ENCODE measurements at regions not wholly inside any gene's neighbourhood (a gene's known extent, or its start where the extent isn't known, plus 50 kb on each side); places are given as distances from the start of the nearest gene placed in this dataset.
A peak's percentile ranks its signal among the peaks of the same experiment; 100 is the strongest.
"Not testable (repeated sequence)": the region's sequence is repeated elsewhere in the genome, so short reads cannot be mapped to it uniquely, and the experiment has no call there.

DNA sequence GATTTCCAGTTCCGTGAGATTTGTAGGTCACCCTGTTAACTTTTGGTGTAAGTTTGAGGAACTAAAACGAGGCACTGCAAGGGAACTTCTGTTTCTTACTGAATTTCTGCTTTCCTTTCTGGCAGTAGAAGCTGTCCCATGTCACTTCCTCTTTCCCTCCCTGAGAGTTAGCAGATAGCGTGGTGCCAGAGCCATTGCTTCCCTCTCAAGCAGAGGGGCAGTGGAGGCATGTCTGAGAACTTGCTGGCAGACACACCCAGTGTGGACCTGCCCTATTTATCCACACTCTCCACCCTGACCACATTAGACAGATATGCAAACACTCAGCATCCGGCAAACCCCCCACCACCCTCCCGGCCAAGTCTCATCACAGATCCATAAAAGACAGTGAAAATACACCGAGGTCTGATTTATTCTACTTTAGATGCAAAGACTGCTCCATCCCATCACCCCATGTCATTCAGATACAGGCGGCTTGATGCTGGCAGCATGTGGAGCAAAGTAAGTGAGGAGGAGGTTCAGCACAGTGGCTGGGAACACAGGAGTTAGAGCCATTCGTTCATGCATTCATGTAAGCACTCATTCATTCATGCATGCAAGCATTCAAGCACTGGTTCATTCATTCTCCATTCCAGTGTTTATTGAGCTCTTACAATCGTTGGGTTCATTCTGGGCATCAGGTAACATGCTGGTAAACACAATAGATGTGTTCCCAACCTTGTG is 324.7 kb downstream of the SHQ1 start:
- no peak for DNase-seq (ENCODE audit: low spot score)
- peak overlapping the region; percentile 51 for H3K27ac Mint-ChIP-seq

DNA sequence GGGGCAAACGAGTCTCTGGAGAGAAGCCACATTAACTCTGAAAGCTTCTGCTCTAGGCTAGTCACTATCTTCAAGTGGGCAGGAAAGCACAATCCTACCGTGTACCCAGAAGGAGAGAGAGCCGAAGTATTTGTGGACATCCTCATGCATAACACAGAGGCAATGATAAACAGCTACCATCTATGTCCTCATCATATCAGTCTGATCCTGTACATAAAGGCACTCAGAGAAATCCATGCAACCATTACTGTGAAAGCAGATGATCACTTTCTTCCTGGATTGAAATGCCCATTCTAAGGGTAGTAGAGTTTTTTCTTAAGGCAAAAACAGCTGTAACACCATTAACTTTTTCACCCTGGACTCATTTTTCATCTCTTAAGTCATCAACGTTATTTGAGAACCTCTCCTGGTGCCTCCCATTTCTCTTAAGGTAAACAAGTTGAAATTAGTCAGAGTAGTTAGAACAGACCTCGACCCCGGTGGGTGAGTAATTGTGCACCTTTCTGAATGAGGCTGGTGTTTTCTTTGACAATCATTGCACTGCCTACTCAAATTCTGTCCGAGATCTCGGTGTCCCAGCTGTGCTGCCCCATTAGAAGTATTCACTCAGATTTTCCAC is 327.4 kb downstream of the SHQ1 start:
- H3K4me1 Mint-ChIP-seq (ENCODE audit: low read depth), result peaks cover 44% of the 10 kb centered on the region
- peak overlapping the region; percentile 90 for H3K27ac Mint-ChIP-seq
- H3K4me3 Mint-ChIP-seq (ENCODE audit: low read depth), result no peak overlapping the region
- no peaks in the 10 kb centered on the region for H3K27me3 Mint-ChIP-seq (ENCODE audit: low read depth)
- intact Hi-C loops (cut with micrococcal nuclease), result loop anchor here (1.0 to 2.0 kb wide), 7 partner anchors 33 to 114 kb away; no protein-coding TSS in a partner anchor
- no peaks in the 10 kb centered on the region for H3K9me3 Mint-ChIP-seq
- H3K36me3 Mint-ChIP-seq (ENCODE audit: low read depth), result peaks cover 10% of the 10 kb centered on the region
- peak; percentile 20 for DNase-seq (ENCODE audit: low spot score)

More for the DNA sequence above, 324.7 kb downstream of the SHQ1 start:
- Mint-ChIP-seq H3K9me3 (no peaks in the 10 kb centered on the region), H3K27me3 (ENCODE audit: low read depth) (no peaks in the 10 kb centered on the region), H3K4me1 (ENCODE audit: low read depth) (peaks cover 44% of the 10 kb centered on the region), H3K36me3 (ENCODE audit: low read depth) (peaks cover 10% of the 10 kb centered on the region), H3K4me3 (ENCODE audit: low read depth) (no peak overlapping the region)
- intact Hi-C loops (cut with micrococcal nuclease), result loop anchor here (1.0 kb wide), 1 partner anchor 15 kb away; no protein-coding TSS in a partner anchor

DNA sequence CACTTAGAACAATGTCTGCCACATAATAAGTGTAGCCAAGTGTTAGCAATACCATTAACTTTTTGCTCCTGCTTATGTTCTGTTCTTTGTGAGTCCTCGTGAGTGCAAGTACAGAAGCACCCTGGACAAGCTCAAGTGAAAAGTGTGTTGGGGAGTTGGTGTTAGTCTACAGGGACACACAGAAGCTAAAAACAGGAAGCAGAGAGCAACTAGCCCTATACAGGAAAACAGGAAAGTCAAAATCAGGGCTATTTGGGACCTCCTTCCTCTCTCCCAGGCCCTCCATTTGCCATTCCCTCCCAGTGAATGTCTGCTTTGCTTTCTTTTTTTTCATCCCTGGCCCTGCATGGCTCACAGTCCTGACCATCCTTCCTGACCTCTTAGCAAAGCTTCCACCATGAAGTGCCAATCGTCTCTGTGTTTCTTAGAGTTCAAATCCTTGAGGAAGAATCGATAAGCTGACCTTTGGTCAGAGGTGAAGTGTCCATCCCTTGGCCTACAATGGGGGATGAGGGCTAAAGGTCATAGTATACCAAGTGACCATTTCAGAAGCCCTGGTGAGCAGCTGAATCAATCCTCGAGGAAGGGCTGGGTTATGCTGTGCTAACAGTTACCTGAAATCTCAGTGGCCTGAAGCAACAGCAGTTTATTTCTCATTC is 328.2 kb downstream of the SHQ1 start:
- H3K27ac Mint-ChIP-seq, result peak overlapping the region; percentile 90

DNA sequence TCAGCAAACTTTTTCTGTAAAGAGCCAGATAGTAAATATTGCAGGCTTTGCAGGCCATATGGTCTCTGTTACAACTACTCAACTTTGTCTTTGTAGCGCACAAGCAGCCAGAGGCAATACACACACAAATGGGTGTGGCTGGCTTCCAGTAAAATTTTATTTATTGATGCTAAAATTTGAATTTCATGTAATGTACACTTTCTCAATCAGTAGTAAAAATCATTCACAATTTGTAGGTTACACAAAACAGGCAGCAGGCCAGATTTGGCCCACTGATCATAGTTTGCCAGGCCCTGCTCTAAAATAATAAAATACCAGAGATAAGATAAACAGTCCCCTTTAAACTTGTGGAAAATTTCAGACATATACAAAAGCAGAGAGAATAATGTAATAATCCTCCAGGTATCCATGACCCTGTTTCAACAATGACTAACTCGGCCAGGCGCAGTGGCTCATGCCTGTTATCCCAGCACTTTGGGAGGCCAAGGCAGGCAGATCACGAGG is 330.3 kb downstream of the SHQ1 start:
- Mint-ChIP-seq H3K4me3 (ENCODE audit: low read depth) (no peak overlapping the region), H3K9me3 (no peaks in the 10 kb centered on the region), H3K27ac (no peak overlapping the region), H3K36me3 (ENCODE audit: low read depth) (peaks cover 4% of the 10 kb centered on the region), H3K27me3 (ENCODE audit: low read depth) (no peaks in the 10 kb centered on the region), H3K4me1 (ENCODE audit: low read depth) (peaks cover 35% of the 10 kb centered on the region)
- no peak for DNase-seq (ENCODE audit: low spot score)
- intact Hi-C loops (cut with micrococcal nuclease), result no loop called here

More for the DNA sequence above, 328.2 kb downstream of the SHQ1 start:
- H3K9me3 Mint-ChIP-seq, result no peaks in the 10 kb centered on the region
- DNase-seq (ENCODE audit: low spot score), result no peak
- H3K4me1 Mint-ChIP-seq (ENCODE audit: low read depth), result peaks cover 44% of the 10 kb centered on the region
- no peaks in the 10 kb centered on the region for H3K27me3 Mint-ChIP-seq (ENCODE audit: low read depth)
- H3K4me3 Mint-ChIP-seq (ENCODE audit: low read depth), result no peak overlapping the region
- intact Hi-C loops (cut with micrococcal nuclease), result loop anchor here (2.0 kb wide), 3 partner anchors 37 to 65 kb away; no protein-coding TSS in a partner anchor
- H3K36me3 Mint-ChIP-seq (ENCODE audit: low read depth), result peaks cover 10% of the 10 kb centered on the region

DNA sequence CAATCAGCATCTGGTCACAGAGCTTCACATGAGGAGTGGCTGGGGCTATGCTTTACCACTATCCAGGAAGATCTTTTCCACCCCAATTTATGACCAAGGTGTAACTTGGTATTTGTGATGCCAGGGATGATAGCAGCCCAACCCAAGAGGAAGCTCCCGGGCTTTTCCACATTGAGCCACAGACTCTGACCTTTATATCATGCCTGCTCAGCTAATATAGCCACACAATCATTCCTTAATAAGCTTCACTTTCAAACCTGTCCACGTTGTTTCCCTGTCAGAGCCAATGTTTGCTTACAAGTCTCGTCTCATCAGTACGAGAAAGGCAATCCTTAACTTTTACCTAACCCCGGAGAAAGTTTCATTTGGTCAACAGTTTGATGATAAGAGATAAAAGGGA is 330.9 kb downstream of the SHQ1 start:
- no peak for DNase-seq (ENCODE audit: low spot score)

DNA sequence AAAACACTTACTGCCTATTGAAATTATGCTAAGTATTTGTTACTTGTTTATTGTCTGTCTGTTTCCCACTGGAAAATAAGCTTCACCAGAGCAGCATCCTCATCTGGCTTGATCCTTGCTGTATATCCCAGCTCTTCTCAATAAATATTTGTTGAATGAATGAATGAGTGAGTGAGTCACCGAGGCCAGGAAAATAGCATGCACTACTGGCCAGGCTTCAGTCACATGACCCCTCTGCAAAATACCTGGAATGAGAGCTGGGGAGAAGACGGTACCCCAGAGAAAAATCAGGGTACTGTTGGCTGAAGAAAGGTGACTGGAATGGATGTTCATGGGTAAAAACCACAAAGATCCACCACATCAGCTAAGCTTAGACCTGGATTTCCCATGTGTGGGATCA is 331.9 kb downstream of the SHQ1 start:
- H3K36me3 Mint-ChIP-seq (ENCODE audit: low read depth), result peaks cover 4% of the 10 kb centered on the region
- H3K27me3 Mint-ChIP-seq (ENCODE audit: low read depth), result no peaks in the 10 kb centered on the region
- H3K27ac Mint-ChIP-seq, result no peak overlapping the region
- no peak overlapping the region for H3K4me3 Mint-ChIP-seq (ENCODE audit: low read depth)
- no peak for DNase-seq (ENCODE audit: low spot score)
- H3K9me3 Mint-ChIP-seq, result no peaks in the 10 kb centered on the region
- intact Hi-C loops (cut with micrococcal nuclease), result no loop called here
- H3K4me1 Mint-ChIP-seq (ENCODE audit: low read depth), result peaks cover 21% of the 10 kb centered on the region

More for the DNA sequence above, 330.9 kb downstream of the SHQ1 start:
- Mint-ChIP-seq H3K27ac (no peak overlapping the region), H3K27me3 (ENCODE audit: low read depth) (no peaks in the 10 kb centered on the region), H3K4me3 (ENCODE audit: low read depth) (no peak overlapping the region), H3K36me3 (ENCODE audit: low read depth) (peaks cover 4% of the 10 kb centered on the region), H3K4me1 (ENCODE audit: low read depth) (peaks cover 29% of the 10 kb centered on the region), H3K9me3 (no peaks in the 10 kb centered on the region)
- intact Hi-C loops (cut with micrococcal nuclease), result no loop called here

DNA sequence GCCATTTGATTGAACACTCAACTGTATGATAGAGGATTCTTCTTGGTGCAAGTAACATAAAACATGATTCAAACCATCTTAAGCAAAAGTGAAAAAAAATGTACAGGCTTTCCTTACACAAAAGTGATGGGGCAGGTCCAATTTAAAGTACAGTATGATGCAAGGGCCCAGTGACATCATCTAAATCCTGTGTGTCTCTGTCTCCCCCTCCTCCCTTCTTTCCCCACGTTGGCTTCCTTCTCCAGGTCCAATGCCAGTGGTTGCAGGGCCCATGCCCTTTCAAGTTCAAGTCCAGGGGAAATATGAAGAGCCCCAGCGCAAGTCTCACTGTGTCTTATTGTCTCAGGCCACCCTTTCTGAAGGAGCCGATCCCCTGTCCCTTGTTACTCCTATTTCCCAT is 332.3 kb downstream of the SHQ1 start:
- no peak for DNase-seq (ENCODE audit: low spot score)
- intact Hi-C loops (cut with micrococcal nuclease), result no loop called here
- Mint-ChIP-seq H3K4me1 (ENCODE audit: low read depth) (peaks cover 17% of the 10 kb centered on the region), H3K36me3 (ENCODE audit: low read depth) (no peaks in the 10 kb centered on the region), H3K9me3 (no peaks in the 10 kb centered on the region), H3K4me3 (ENCODE audit: low read depth) (no peak overlapping the region), H3K27me3 (ENCODE audit: low read depth) (no peaks in the 10 kb centered on the region), H3K27ac (no peak overlapping the region)

DNA sequence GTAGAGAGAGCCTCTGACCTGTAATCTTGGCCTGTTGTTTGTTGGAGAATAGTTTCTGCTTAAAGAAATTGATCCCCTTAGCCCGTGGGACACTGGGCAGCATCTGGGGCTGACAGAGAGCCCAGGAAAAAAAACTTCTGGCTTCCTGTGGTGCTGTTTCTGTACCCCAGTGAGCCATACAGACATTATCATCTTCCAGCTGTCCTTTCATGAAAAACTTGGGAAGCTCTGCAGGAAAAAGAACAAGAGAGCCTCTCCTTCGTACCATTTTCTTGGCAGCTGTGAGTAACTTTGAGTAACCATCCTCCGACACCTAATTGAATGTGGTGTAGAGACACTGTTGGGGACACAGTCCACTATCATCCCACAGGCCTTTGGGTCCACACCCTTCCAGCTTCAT is 333.0 kb downstream of the SHQ1 start:
- intact Hi-C loops (cut with micrococcal nuclease), result no loop called here
- H3K27ac Mint-ChIP-seq, result no peak overlapping the region
- H3K4me1 Mint-ChIP-seq (ENCODE audit: low read depth), result peaks cover 10% of the 10 kb centered on the region
- no peak for DNase-seq (ENCODE audit: low spot score)
- no peak overlapping the region for H3K4me3 Mint-ChIP-seq (ENCODE audit: low read depth)
- H3K9me3 Mint-ChIP-seq, result no peaks in the 10 kb centered on the region
- no peaks in the 10 kb centered on the region for H3K36me3 Mint-ChIP-seq (ENCODE audit: low read depth)
- H3K27me3 Mint-ChIP-seq (ENCODE audit: low read depth), result no peaks in the 10 kb centered on the region

DNA sequence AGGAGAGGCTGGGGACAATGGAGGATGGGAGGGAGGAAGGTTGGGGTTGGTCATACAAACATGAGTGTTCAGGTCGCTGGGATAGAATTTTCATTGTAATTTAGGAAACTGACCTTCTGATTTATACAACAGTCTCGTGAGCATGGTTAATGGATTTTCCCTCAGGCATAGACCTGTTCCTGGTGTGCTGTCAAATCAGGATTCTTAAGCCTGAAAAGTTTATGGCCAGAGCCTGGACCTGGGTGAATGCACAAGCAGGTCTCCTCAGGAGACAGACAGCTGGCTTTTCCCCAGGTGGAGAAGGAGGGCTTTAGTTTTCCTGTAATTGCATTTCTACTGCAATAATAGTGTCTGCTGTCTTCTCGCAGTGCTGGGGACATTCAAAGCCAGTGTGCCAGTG is 338.0 kb downstream of the SHQ1 start:
- Mint-ChIP-seq H3K36me3 (ENCODE audit: low read depth) (no peaks in the 10 kb centered on the region), H3K9me3 (no peaks in the 10 kb centered on the region), H3K4me1 (ENCODE audit: low read depth) (peaks cover 4% of the 10 kb centered on the region), H3K27me3 (ENCODE audit: low read depth) (no peaks in the 10 kb centered on the region), H3K27ac (no peak overlapping the region), H3K4me3 (ENCODE audit: low read depth) (no peak overlapping the region)
- intact Hi-C loops (cut with micrococcal nuclease), result no loop called here
- DNase-seq (ENCODE audit: low spot score), result no peak

DNA sequence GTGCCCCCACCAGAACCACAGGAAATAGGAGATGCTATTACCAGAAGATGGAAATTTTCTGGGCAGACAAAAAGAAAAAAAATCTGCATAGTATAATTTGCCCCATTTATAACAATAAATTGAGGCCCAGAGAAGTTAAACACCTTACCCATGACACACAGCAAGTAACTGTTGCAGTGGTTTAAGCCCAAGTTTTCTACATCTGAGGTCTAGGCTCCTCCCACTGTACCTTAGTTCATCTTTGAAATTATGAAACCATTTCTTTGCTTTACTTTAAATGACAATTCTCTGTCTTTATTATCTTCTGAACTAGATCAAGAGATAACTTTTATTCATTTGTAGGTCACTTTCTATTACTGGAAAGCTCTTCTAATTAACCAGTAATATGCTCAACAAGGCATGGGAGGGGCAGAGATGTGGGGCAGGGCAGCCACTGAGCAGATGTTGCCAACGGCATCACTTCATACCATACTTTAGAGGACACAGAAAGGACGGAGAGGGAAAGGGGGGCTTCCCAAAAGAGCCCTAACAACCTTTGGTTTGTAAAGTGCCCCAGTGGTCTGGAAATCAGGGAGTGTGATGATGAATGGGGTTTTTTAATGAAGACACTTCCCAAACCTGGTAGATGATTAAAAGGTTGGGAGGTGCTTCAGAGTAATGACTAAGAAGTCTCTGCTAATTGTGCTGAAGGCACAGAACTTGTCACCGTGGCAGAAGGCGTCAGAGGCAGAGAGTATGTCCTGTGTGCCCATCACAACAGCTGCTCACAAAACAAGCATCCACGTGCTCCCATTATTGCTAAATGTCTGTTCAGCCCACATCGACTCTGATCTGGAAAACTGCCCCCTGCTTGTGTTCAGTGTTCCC is 342.5 kb downstream of the SHQ1 start:
- intact Hi-C loops (cut with micrococcal nuclease), result no loop called here
- Mint-ChIP-seq H3K27me3 (ENCODE audit: low read depth) (no peaks in the 10 kb centered on the region), H3K4me1 (ENCODE audit: low read depth) (peaks cover 8% of the 10 kb centered on the region), H3K9me3 (peaks cover 3% of the 10 kb centered on the region), H3K36me3 (ENCODE audit: low read depth) (no peaks in the 10 kb centered on the region), H3K27ac (peak overlapping the region; percentile 21), H3K4me3 (ENCODE audit: low read depth) (no peak overlapping the region)
- DNase-seq (ENCODE audit: low spot score), result no peak

DNA sequence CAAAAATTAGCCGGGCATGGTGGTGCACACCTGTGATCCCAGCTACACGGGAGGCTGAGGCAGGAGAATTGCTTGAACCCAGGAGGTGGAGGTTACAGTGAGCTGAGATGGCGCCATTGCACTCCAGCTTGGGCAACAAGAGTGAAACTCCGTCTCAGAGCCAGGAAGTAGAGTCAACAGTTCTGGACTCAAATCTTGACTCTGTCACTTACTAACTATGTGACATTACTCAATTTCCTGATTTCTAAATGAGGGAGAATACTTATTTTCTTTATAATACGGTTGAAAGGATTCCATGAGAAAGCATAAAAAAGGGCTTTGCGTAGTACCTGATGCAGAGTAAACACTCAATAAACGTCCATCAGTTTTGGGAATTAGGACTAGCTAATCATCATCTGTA is 350.7 kb downstream of the SHQ1 start:
- DNase-seq (ENCODE audit: low spot score); H3K4me3 Mint-ChIP-seq (ENCODE audit: low read depth); H3K27ac Mint-ChIP-seq; intact Hi-C loops (cut with micrococcal nuclease); H3K36me3 Mint-ChIP-seq (ENCODE audit: low read depth); H3K27me3 Mint-ChIP-seq (ENCODE audit: low read depth): not testable (repeated sequence)
- peaks cover 10% of the 10 kb centered on the region for H3K9me3 Mint-ChIP-seq
- H3K4me1 Mint-ChIP-seq (ENCODE audit: low read depth), result peaks cover 20% of the 10 kb centered on the region

DNA sequence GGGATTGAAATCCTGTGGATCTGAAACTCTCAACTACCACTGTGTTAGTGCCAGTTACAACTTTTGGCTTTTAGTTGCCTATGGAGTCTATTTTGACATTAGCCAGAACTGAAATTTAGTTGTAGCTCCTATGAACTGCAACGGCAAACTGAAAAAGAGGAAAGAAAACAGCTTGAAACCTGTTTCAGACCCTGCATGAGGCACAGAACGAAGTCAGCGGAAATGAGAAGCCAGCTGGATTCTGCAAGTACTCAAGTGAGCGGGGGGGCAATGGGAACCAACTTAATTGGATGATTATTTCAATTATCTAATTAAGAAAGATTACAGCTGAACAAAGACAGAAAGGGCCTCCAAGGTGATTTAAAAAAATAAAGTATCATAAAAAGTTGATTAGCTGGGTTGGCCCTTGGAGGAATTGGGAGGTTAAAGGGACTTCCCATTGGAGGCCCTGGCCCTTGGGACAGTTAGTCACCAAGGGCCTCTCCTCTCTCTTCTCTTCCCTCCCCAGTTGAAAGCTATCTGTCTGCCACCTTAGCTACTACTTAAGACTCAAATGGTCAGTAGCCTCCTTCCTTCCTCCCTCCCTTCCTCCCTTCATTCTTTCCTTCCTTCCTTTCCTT is 352.1 kb downstream of the SHQ1 start:
- H3K36me3 Mint-ChIP-seq (ENCODE audit: low read depth), result peaks cover 5% of the 10 kb centered on the region
- H3K4me1 Mint-ChIP-seq (ENCODE audit: low read depth), result peaks cover 20% of the 10 kb centered on the region
- peak overlapping the region; percentile 6 for H3K27ac Mint-ChIP-seq
- no peaks in the 10 kb centered on the region for H3K27me3 Mint-ChIP-seq (ENCODE audit: low read depth)
- H3K4me3 Mint-ChIP-seq (ENCODE audit: low read depth), result no peak overlapping the region
- peaks cover 10% of the 10 kb centered on the region for H3K9me3 Mint-ChIP-seq
- intact Hi-C loops (cut with micrococcal nuclease), result no loop called here
- DNase-seq (ENCODE audit: low spot score), result no peak

Measured in activated T-helper 2 cell treated with anti-CD3 and anti-CD28 coated beads, Interferon-gamma antibody, Interleukin-2, Interleukin-4, amounts not matched to agents 10 μg/mL and 5 μg/mL and 100 μg/mL, durations not matched to agents 14 hours and 24 hours and 36 hours (primary cell).